ENCODE measurements at regions not wholly inside any gene's neighbourhood (a gene's known extent, or its start where the extent isn't known, plus 50 kb on each side); places are given as distances from the start of the nearest gene placed in this dataset.

GRCh38 chr12:83664650-83665049 is 977.9 kb downstream of the TMTC2 start:
- Histone ChIP-seq H3K27ac (no peak overlapping the region), H3K4me3 (ENCODE audit: low read depth, low read length) (no peak overlapping the region), H3K36me3 (replicated peaks) (no peaks in the 10 kb centered on the region), H3K27me3 (replicated peaks) (no peaks in the 10 kb centered on the region)
- TF ChIP-seq CTCF (IDR thresholded peaks at IDR 0.05; ENCODE audit: low read depth, low read length, missing control alignments), result no peak
- in situ Hi-C loops (cut with HindIII; ENCODE audit: low pct_ligation_motif_present, low sequenced_read_pairs), result no loop called here
- no peak for DNase-seq

- no peaks in the 10 kb centered on the region for H3K27me3 ChIP-seq (replicated peaks)
Observed at GRCh38 chr12:83660727-83661358, 974.1 kb downstream of the TMTC2 start.

GRCh38 chr12:83659321-83659720 is 972.6 kb downstream of the TMTC2 start:
- no peaks in the 10 kb centered on the region for H3K27me3 ChIP-seq (replicated peaks)
- no peak overlapping the region for H3K27ac ChIP-seq
- no peaks in the 10 kb centered on the region for H3K36me3 ChIP-seq (replicated peaks)
- no peak overlapping the region for H3K4me3 ChIP-seq (ENCODE audit: low read depth, low read length)
- in situ Hi-C loops (cut with HindIII; ENCODE audit: low pct_ligation_motif_present, low sequenced_read_pairs), result no loop called here
- DNase-seq, result no peak
- no peak for TF ChIP-seq CTCF (IDR thresholded peaks at IDR 0.05; ENCODE audit: low read depth, low read length, missing control alignments)

More at GRCh38 chr12:83660727-83661358, 974.1 kb downstream of the TMTC2 start:
- in situ Hi-C loops (cut with HindIII; ENCODE audit: low pct_ligation_motif_present, low sequenced_read_pairs), result no loop called here
- Histone ChIP-seq H3K36me3 (replicated peaks) (no peaks in the 10 kb centered on the region), H3K4me3 (ENCODE audit: low read depth, low read length) (no peak overlapping the region), H3K27ac (no peak overlapping the region)
- no peak for DNase-seq
- TF ChIP-seq CTCF (IDR thresholded peaks at IDR 0.05; ENCODE audit: low read depth, low read length, missing control alignments), result no peak

- H3K27me3 ChIP-seq (replicated peaks), result no peaks in the 10 kb centered on the region
- H3K4me3 ChIP-seq (ENCODE audit: low read depth, low read length), result no peak overlapping the region
- no peaks in the 10 kb centered on the region for H3K36me3 ChIP-seq (replicated peaks)
- no peak for TF ChIP-seq CTCF (IDR thresholded peaks at IDR 0.05; ENCODE audit: low read depth, low read length, missing control alignments)
- no peak overlapping the region for H3K27ac ChIP-seq
- in situ Hi-C loops (cut with HindIII; ENCODE audit: low pct_ligation_motif_present, low sequenced_read_pairs), result no loop called here
- no peak for DNase-seq
Observed at GRCh38 chr12:83656004-83656403, 969.3 kb downstream of the TMTC2 start.

- Histone ChIP-seq H3K27ac (no peak overlapping the region), H3K4me3 (ENCODE audit: low read depth, low read length) (no peak overlapping the region), H3K36me3 (replicated peaks) (no peaks in the 10 kb centered on the region), H3K27me3 (replicated peaks) (no peaks in the 10 kb centered on the region)
- no peak for TF ChIP-seq CTCF (IDR thresholded peaks at IDR 0.05; ENCODE audit: low read depth, low read length, missing control alignments)
- DNase-seq, result no peak
- in situ Hi-C loops (cut with HindIII; ENCODE audit: low pct_ligation_motif_present, low sequenced_read_pairs), result no loop called here
Observed at GRCh38 chr12:83642205-83642604, 955.5 kb downstream of the TMTC2 start.

- in situ Hi-C loops (cut with HindIII; ENCODE audit: low pct_ligation_motif_present, low sequenced_read_pairs), result no loop called here
- TF ChIP-seq CTCF (IDR thresholded peaks at IDR 0.05; ENCODE audit: low read depth, low read length, missing control alignments), result no peak
- Histone ChIP-seq H3K36me3 (replicated peaks) (no peaks in the 10 kb centered on the region), H3K4me3 (ENCODE audit: low read depth, low read length) (no peak overlapping the region), H3K27me3 (replicated peaks) (no peaks in the 10 kb centered on the region), H3K27ac (no peak overlapping the region)
- DNase-seq, result no peak
Observed at GRCh38 chr12:83641789-83642188, 955.1 kb downstream of the TMTC2 start.
